PC-3 (cell line): ENCODE measurements at regions not wholly inside any gene's neighbourhood (a gene's known extent, or its start where the extent isn't known, plus 50 kb on each side); places are given as distances from the start of the nearest gene placed in this dataset.

Experiments
- ATAC-seq: fragments of 200-7000 bp; cut with Tn5 transposase; 2 replicates; pipeline ENCODE4 v1.9.1; 2020; ENCODE audit warnings: mild to moderate bottlenecking, moderate library complexity
- BruUV-seq: library from RNA; stranded (reverse); fragments of 400-500 nt; replicated peaks from 2 replicates; lab custom pipeline; 2021; lab: Mats Ljungman, UMichigan
- CTCF ChIA-PET: fragments of 300-600 bp; sonication (Branson Sonifier 250); formaldehyde crosslinking; loops from one replicate; lab custom pipeline; 2022; ENCODE audit warnings: antibody characterized with exemption; lab: Charles Lee
- POLR2A ChIA-PET: fragments of 300-600 bp; sonication (Branson Sonifier 250); formaldehyde crosslinking; loops from one replicate; lab custom pipeline; 2022; ENCODE audit warnings: antibody characterized with exemption; ENCODE audit not compliant: unreplicated experiment; lab: Charles Lee
- DNase-seq: peaks from one replicate; pipeline ENCODE4 v3.0.0-alpha.2; 2015
- H2AFZ ChIP-seq: fragments of 300-600 bp; sonication (generic); 2 replicates; pipeline ENCODE4 v1.6.0; 2016; ENCODE audit warnings: antibody characterized with exemption, low read length
- H3F3A ChIP-seq: fragments of 300-600 bp; sonication (generic); one replicate; pipeline ENCODE4 v1.6.0; 2017; ENCODE audit warnings: antibody characterized with exemption, low read length, control low read depth, mild to moderate bottlenecking; ENCODE audit not compliant: unreplicated experiment
- H3K27ac ChIP-seq: fragments of 300-600 bp; sonication (generic); 2 replicates; pipeline ENCODE4 v1.5.1; 2016; ENCODE audit warnings: mild to moderate bottlenecking, low read length
- H3K27me3 ChIP-seq: fragments of 300-600 bp; sonication (generic); 2 replicates; pipeline ENCODE4 v1.6.1; 2016; ENCODE audit warnings: low read length, mixed read lengths
- H3K36me3 ChIP-seq: fragments of 300-600 bp; sonication (generic); 2 replicates; pipeline ENCODE4 v1.6.1; 2016; ENCODE audit warnings: low read depth, mixed run types, low read length, mixed read lengths
- H3K4me1 ChIP-seq: fragments of 300-600 bp; sonication (generic); 2 replicates; pipeline ENCODE4 v1.5.1; 2016; ENCODE audit warnings: low read length; ENCODE audit not compliant: insufficient read depth
- H3K4me2 ChIP-seq: fragments of 300-600 bp; sonication (generic); 2 replicates; pipeline ENCODE4 v1.6.0; 2016; ENCODE audit warnings: low read length
- H3K4me3 ChIP-seq: fragments of 300-600 bp; sonication (generic); 2 replicates; pipeline ENCODE4 v1.5.1; 2016; ENCODE audit warnings: mild to moderate bottlenecking, low read length, mixed read lengths
- H3K79me2 ChIP-seq: fragments of 300-600 bp; sonication (generic); 2 replicates; pipeline ENCODE4 v1.6.1; 2017; ENCODE audit warnings: low read length, mixed read lengths
- H3K9ac ChIP-seq: fragments of 300-600 bp; sonication (generic); 2 replicates; pipeline ENCODE4 v1.6.0; 2016; ENCODE audit warnings: mild to moderate bottlenecking, low read length
- H3K9me2 ChIP-seq: fragments of 300-600 bp; sonication (generic); replicated peaks from 2 replicates; pipeline ENCODE4 v1.6.1; 2016; ENCODE audit warnings: mixed run types, low read length, mixed read lengths
- H3K9me3 ChIP-seq: fragments of 300-600 bp; sonication (generic); 2 replicates; pipeline ENCODE4 v1.6.1; 2016; ENCODE audit warnings: low read length, mixed read lengths
- H4K20me1 ChIP-seq: fragments of 300-600 bp; sonication (generic); 2 replicates; pipeline ENCODE4 v1.6.1; 2016; ENCODE audit warnings: low read length, mixed read lengths
- CTCF ChIP-seq: fragments of 300-600 bp; sonication (generic); conservative IDR thresholded peaks from 2 replicates; pipeline ENCODE4 v1.5.1; 2017; ENCODE audit warnings: antibody characterized with exemption, low read depth, mild to moderate bottlenecking, low read length
- EZH2 ChIP-seq: fragments of 300-600 bp; sonication (generic); IDR thresholded peaks from one replicate; pipeline ENCODE4 v1.6.1; 2017; ENCODE audit warnings: antibody characterized with exemption, mild to moderate bottlenecking, low read length; ENCODE audit not compliant: unreplicated experiment
- EZH2phosphoT487 ChIP-seq: fragments of 300-600 bp; sonication (generic); IDR thresholded peaks from 2 replicates; pipeline ENCODE4 v1.6.1; 2018; ENCODE audit warnings: mild to moderate bottlenecking, antibody characterized with exemption, low read length, borderline replicate concordance
- intact Hi-C: fragments of 100-400 bp; cut with micrococcal nuclease; formaldehyde crosslinking; loops from 2 replicates; pipeline ENCODE4 v1.9.0; 2023

GRCh38 chr7:51577390-51577789, 260.8 kb upstream of the COBL start:
- Histone ChIP-seq H2AFZ (no peak overlapping the region), H3K9ac (no peak overlapping the region), H4K20me1 (no peaks in the 10 kb centered on the region), H3F3A (no peaks in the 10 kb centered on the region), H3K79me2 (no peaks in the 10 kb centered on the region), H3K27me3 (no peaks in the 10 kb centered on the region), H3K9me3 (no peaks in the 10 kb centered on the region), H3K36me3 (no peaks in the 10 kb centered on the region), H3K4me2 (no peak overlapping the region), H3K27ac (no peak overlapping the region), H3K4me3 (no peak overlapping the region), H3K4me1 (no peaks in the 10 kb centered on the region), H3K9me2 (no peaks in the 10 kb centered on the region)
- intact Hi-C loops = no loop called here
- no TSS peak for BruUV-seq
- CTCF ChIA-PET = no interaction called here
- TF ChIP-seq EZH2phosphoT487 (no peak), EZH2 (no peak), CTCF (no peak)
- no peak for ATAC-seq
- POLR2A ChIA-PET = no interaction called here
- no peak for DNase-seq

GRCh38 chr7:51569581-51569980, 253.0 kb upstream of the COBL start:
- Histone ChIP-seq H4K20me1 (no peaks in the 10 kb centered on the region), H2AFZ (no peak overlapping the region), H3K4me2 (no peak overlapping the region), H3K9me2 (no peaks in the 10 kb centered on the region), H3F3A (no peaks in the 10 kb centered on the region), H3K4me1 (no peaks in the 10 kb centered on the region), H3K27ac (no peak overlapping the region), H3K27me3 (no peaks in the 10 kb centered on the region), H3K4me3 (no peak overlapping the region), H3K9ac (no peak overlapping the region), H3K79me2 (no peaks in the 10 kb centered on the region), H3K36me3 (no peaks in the 10 kb centered on the region), H3K9me3 (no peaks in the 10 kb centered on the region)
- POLR2A ChIA-PET = no interaction called here
- intact Hi-C loops = no loop called here
- ATAC-seq (no peak), DNase-seq (no peak)
- no peak for TF ChIP-seq CTCF
- no peak for TF ChIP-seq EZH2
- TF ChIP-seq EZH2phosphoT487 = no peak
- no TSS peak for BruUV-seq
- CTCF ChIA-PET = no interaction called here

GRCh38 chr7:51569176-51569575, 252.6 kb upstream of the COBL start:
- H3F3A ChIP-seq = no peaks in the 10 kb centered on the region
- H3K9ac ChIP-seq = no peak overlapping the region
- H3K79me2 ChIP-seq = no peaks in the 10 kb centered on the region
- BruUV-seq = no TSS peak
- H3K9me2 ChIP-seq = no peaks in the 10 kb centered on the region
- POLR2A ChIA-PET = no interaction called here
- no peak overlapping the region for H3K4me2 ChIP-seq
- H3K27me3 ChIP-seq = no peaks in the 10 kb centered on the region
- intact Hi-C loops = no loop called here
- DNase-seq (no peak), ATAC-seq (no peak)
- TF ChIP-seq CTCF = no peak
- no peak for TF ChIP-seq EZH2phosphoT487
- no peak for TF ChIP-seq EZH2
- H3K9me3 ChIP-seq = no peaks in the 10 kb centered on the region
- H3K27ac ChIP-seq = no peak overlapping the region
- H3K4me3 ChIP-seq = no peak overlapping the region
- no peaks in the 10 kb centered on the region for H3K36me3 ChIP-seq
- no peaks in the 10 kb centered on the region for H3K4me1 ChIP-seq
- no peaks in the 10 kb centered on the region for H4K20me1 ChIP-seq
- no peak overlapping the region for H2AFZ ChIP-seq
- CTCF ChIA-PET = no interaction called here
